GM12878 (cell line): ENCODE measurements at regions not wholly inside any gene's neighbourhood (a gene's known extent, or its start where the extent isn't known, plus 50 kb on each side); places are given as distances from the start of the nearest gene placed in this dataset.

ENCODE experiments used
- ATAC-seq: fragments of 200-7000 bp; cut with Tn5 transposase; 3 replicates; pipeline ENCODE4 v1.9.1; 2020; ENCODE audit warnings: mild to moderate bottlenecking, moderate library complexity
- BruUV-seq: library from RNA; stranded (reverse); fragments of 400-500 nt; replicated peaks from 2 replicates; lab custom pipeline; 2021; lab: Mats Ljungman, UMichigan
- CTCF ChIA-PET: fragments of 300-600 bp; sonication (Branson Sonifier 250); formaldehyde crosslinking; extraction: SDS; loops from one replicate; lab custom pipeline; 2021; ENCODE audit warnings: inconsistent platforms; lab: Yijun Ruan, JAX
- POLR2A ChIA-PET: fragments of 350-600 bp; formaldehyde crosslinking; extraction: SDS; loops from one replicate; lab custom pipeline; 2021; ENCODE audit warnings: inconsistent platforms; lab: Charles Lee
- RAD21 ChIA-PET: fragments of 300-600 bp; sonication (Branson Sonifier 250); formaldehyde crosslinking; loops from one replicate; lab custom pipeline; 2023; ENCODE audit warnings: antibody characterized with exemption; ENCODE audit not compliant: unreplicated experiment; lab: Charles Lee
- SMC1A ChIA-PET: fragments of 300-600 bp; sonication (Branson Sonifier 250); formaldehyde crosslinking; loops from one replicate; lab custom pipeline; 2023; ENCODE audit not compliant: unreplicated experiment, uncharacterized antibody; lab: Charles Lee
- DNase-seq: peaks from one replicate; pipeline ENCODE4 v3.0.0-alpha.2; 2011; ENCODE audit warnings: low read depth, low spot score
- FAIRE-seq: peaks from 3 replicates; lab custom pipeline; 2011; peaks lifted over from hg19 to GRCh38; lab: Jason Lieb, UNC
- H2AFZ ChIP-seq: 2 replicates; pipeline ENCODE4 v1.6.0; 2011; ENCODE audit warnings: low read depth, low read length, control low read depth; ENCODE audit not compliant: control insufficient read depth
- H3K27ac ChIP-seq: 2 replicates; pipeline ENCODE4 v1.5.1; 2011; ENCODE audit warnings: control low read depth; ENCODE audit not compliant: control insufficient read depth, insufficient read depth
- H3K27me3 ChIP-seq, 2 experiments: replicated peaks in 1 of 2; 2 replicates each; pipeline versions ENCODE4 v1.6.0 to v1.6.1; 2011; ENCODE audit warnings: low read length in 1 of 2; ENCODE audit not compliant: control insufficient read depth in 2 of 2, insufficient read depth in 2 of 2
- H3K36me3 ChIP-seq, 2 experiments: 2 replicates each; pipeline ENCODE4 v1.5.1; 2011; ENCODE audit warnings: low read length in 1 of 2; ENCODE audit not compliant: control insufficient read depth in 2 of 2, insufficient read depth in 2 of 2
- H3K4me1 ChIP-seq: 2 replicates; pipeline ENCODE4 v1.6.1; 2011; ENCODE audit warnings: mild to moderate bottlenecking, low read length, moderate library complexity, mixed read lengths; ENCODE audit not compliant: control insufficient read depth, insufficient read depth
- H3K4me2 ChIP-seq: 2 replicates; pipeline ENCODE4 v1.6.0; 2011; ENCODE audit warnings: control low read depth; ENCODE audit not compliant: control insufficient read depth, insufficient read depth
- H3K4me3 ChIP-seq: fragments of 200-600 bp; sonication (generic); 2 replicates; pipeline ENCODE4 v1.5.1; 2016
- H3K79me2 ChIP-seq: 2 replicates; pipeline ENCODE4 v1.6.0; 2011; ENCODE audit warnings: low read length; ENCODE audit not compliant: control insufficient read depth, insufficient read depth
- H3K9ac ChIP-seq: 2 replicates; pipeline ENCODE4 v1.8.0; 2011; ENCODE audit warnings: low read length, control low read depth, mixed read lengths; ENCODE audit not compliant: control insufficient read depth, insufficient read depth
- H3K9me3 ChIP-seq: replicated peaks from 3 replicates; pipeline ENCODE4 v1.5.1; 2011; ENCODE audit warnings: mild to moderate bottlenecking, low read length; ENCODE audit not compliant: control insufficient read depth, insufficient read depth
- H4K20me1 ChIP-seq: 2 replicates; pipeline ENCODE4 v1.6.0; 2011; ENCODE audit not compliant: control insufficient read depth, insufficient read depth
- CBFB ChIP-seq: IDR thresholded peaks from 2 replicates; pipeline ENCODE4 v1.6.1; 2016; ENCODE audit warnings: antibody characterized with exemption, low read depth
- DPF2 ChIP-seq: fragments of 450-650 bp; IDR thresholded peaks from 2 replicates; pipeline ENCODE4 v1.6.1; 2017; ENCODE audit warnings: mild to moderate bottlenecking
- EP300 ChIP-seq, 2 experiments: fragments of 150-350 bp in 1 of 2; IDR thresholded peaks; 2 replicates each; pipeline ENCODE4 v1.6.1; 2011 to 2012; ENCODE audit warnings: low read depth in 2 of 2, low read length in 2 of 2, borderline replicate concordance in 1 of 2, improper control_type of control experiment in 1 of 2, inconsistent platforms in 1 of 2; ENCODE audit not compliant: control insufficient read depth in 1 of 2
- ETV6 ChIP-seq, 2 experiments: fragments of 450-650 bp in 1 of 2; IDR thresholded peaks in 1 of 2; conservative IDR thresholded peaks in 1 of 2; 2 replicates each; pipeline ENCODE4 v1.6.1; 2014; ENCODE audit warnings: antibody characterized with exemption in 1 of 2, borderline replicate concordance in 1 of 2, low read depth in 1 of 2, mild to moderate bottlenecking in 1 of 2, moderate library complexity in 1 of 2
- GATAD2B ChIP-seq: fragments of 450-650 bp; conservative IDR thresholded peaks from 2 replicates; pipeline ENCODE4 v1.6.1; 2017; ENCODE audit warnings: low read depth, mild to moderate bottlenecking, moderate library complexity
- IRF5 ChIP-seq: fragments of 450-650 bp; IDR thresholded peaks from 2 replicates; pipeline ENCODE4 v1.6.1; 2017; ENCODE audit warnings: borderline replicate concordance
- JUND ChIP-seq: IDR thresholded peaks from 2 replicates; pipeline ENCODE4 v1.6.1; 2012; ENCODE audit warnings: low read depth, mild to moderate bottlenecking, low read length, improper control_type of control experiment, moderate library complexity
- KDM1A ChIP-seq: fragments of 200-600 bp; sonication (generic); IDR thresholded peaks from 2 replicates; pipeline ENCODE4 v1.6.1; 2016; ENCODE audit warnings: borderline replicate concordance
- MLLT1 ChIP-seq: fragments of 450-650 bp; IDR thresholded peaks from 2 replicates; pipeline ENCODE4 v1.6.1; 2016; ENCODE audit warnings: mild to moderate bottlenecking
- NBN ChIP-seq: fragments of 450-650 bp; IDR thresholded peaks from 2 replicates; pipeline ENCODE4 v1.6.1; 2016
- PAX8 ChIP-seq: fragments of 450-650 bp; IDR thresholded peaks from 2 replicates; pipeline ENCODE4 v1.6.1; 2017; ENCODE audit warnings: mild to moderate bottlenecking, moderate library complexity
- RB1 ChIP-seq: fragments of 450-650 bp; formaldehyde crosslinking; IDR thresholded peaks from 2 replicates; pipeline ENCODE4 v1.6.1; 2017; ENCODE audit warnings: mild to moderate bottlenecking, borderline replicate concordance
- RELB ChIP-seq: fragments of 450-650 bp; IDR thresholded peaks from 2 replicates; pipeline ENCODE4 v1.6.1; 2017; ENCODE audit warnings: low read depth, mild to moderate bottlenecking, moderate library complexity
- SPI1 ChIP-seq: IDR thresholded peaks from 2 replicates; pipeline ENCODE4 v1.6.1; 2011; ENCODE audit warnings: low read depth, mild to moderate bottlenecking, low read length, moderate library complexity, borderline replicate concordance; ENCODE audit not compliant: insufficient read depth
- STAT3 ChIP-seq: IDR thresholded peaks from 2 replicates; pipeline ENCODE4 v1.6.1; 2011; ENCODE audit warnings: low read depth, low read length, improper control_type of control experiment
- SUPT20H ChIP-seq: IDR thresholded peaks from 2 replicates; pipeline ENCODE4 v1.6.1; 2011; ENCODE audit warnings: low read depth, mild to moderate bottlenecking, low read length, moderate library complexity, borderline replicate concordance; ENCODE audit not compliant: control insufficient read depth
- TCF3 ChIP-seq: IDR thresholded peaks from 2 replicates; pipeline ENCODE4 v1.6.1; 2012; ENCODE audit warnings: low read depth, mild to moderate bottlenecking, low read length, borderline replicate concordance; ENCODE audit not compliant: insufficient read depth
- YY1 ChIP-seq: IDR thresholded peaks from 2 replicates; pipeline ENCODE4 v1.6.1; 2011; ENCODE audit warnings: low read depth, mild to moderate bottlenecking, low read length
- ZNF274 ChIP-seq: IDR thresholded peaks from one replicate; pipeline ENCODE4 v1.8.0; 2011; ENCODE audit not compliant: insufficient read length, insufficient read depth
- WGBS: methylation state at CpG from one replicate; pipeline ENCODE4 v1.1.6; 2016; ENCODE audit warnings: low lambda C conversion rate; ENCODE audit not compliant: insufficient replicate concordance, insufficient coverage; ENCODE audit errors: missing lambda C conversion rate; 5-methylcytosine and 5-hydroxymethylcytosine counted together
- in situ Hi-C: fragments of 300-500 bp; cut with MboI; formaldehyde crosslinking; loops from 9 replicates; pipeline ENCODE4 v1.14.3; 2018; ENCODE audit warnings: mixed read lengths
- intact Hi-C: fragments of 100-400 bp; cut with micrococcal nuclease; formaldehyde crosslinking; loops from one replicate; pipeline ENCODE4 v1.14.2; 2022; ENCODE audit not compliant: unreplicated experiment

GRCh38 chr11:35087648-35088047 is 51.3 kb upstream of the CD44 start:
- no peak for FAIRE-seq
- no TSS peak for BruUV-seq
- intact Hi-C loops = loop anchor here (5.0 kb wide), 1 partner anchor 305 kb away; no protein-coding TSS in a partner anchor
- TF ChIP-seq KDM1A (no peak), MLLT1 (no peak), TCF3 (peak; percentile 96), YY1 (no peak), GATAD2B (no peak), IRF5 (no peak), CBFB (0 out of 2 replicates have a peak, but pooled peaks have one; percentile 25), ZNF274 (no peak), EP300 (IDR thresholded peaks at IDR 0.05; ENCODE audit: borderline replicate concordance in 1 of 2, control insufficient read depth in 1 of 2, low read depth in 2 of 2, low read length in 2 of 2) (no peak), SPI1 (peak; percentile 41; the same call in 1 of the 2 replicates), PAX8 (no peak), RELB (no peak), NBN (no peak), DPF2 (0 out of 2 replicates have a peak, but pooled peaks have one; percentile 22), RB1 (no peak), SUPT20H (no peak), ETV6 (conservative IDR thresholded peaks at IDR 0.05 in 1 of 2, IDR thresholded peaks at IDR 0.05 in 1 of 2; ENCODE audit: borderline replicate concordance in 1 of 2, low read depth in 1 of 2) (peak in 1 of 2 experiments; percentile 61; a peak in 1 of 4 replicates), JUND (no peak), STAT3 (no peak)

More at GRCh38 chr11:35087648-35088047, 51.3 kb upstream of the CD44 start:
- no peaks in the 10 kb centered on the region for H3K27me3 ChIP-seq
- RAD21 ChIA-PET = interaction anchor here (1.0 to 1.4 kb wide), 4 partner anchors 9 to 218 kb away, joined by 3 to 4 read pairs (median 4); no protein-coding TSS in a partner anchor
- H3K9ac ChIP-seq = no peak overlapping the region
- H2AFZ ChIP-seq = peak overlapping the region; percentile 71
- ATAC-seq (no peak), DNase-seq (no peak)
- H3K79me2 ChIP-seq = no peaks in the 10 kb centered on the region
- peaks cover 47% of the 10 kb centered on the region for H3K4me1 ChIP-seq
- H4K20me1 ChIP-seq = no peaks in the 10 kb centered on the region
- no peaks in the 10 kb centered on the region; the same call in 2 of the 3 replicates for H3K9me3 ChIP-seq
- peak overlapping the region; percentile 21 for H3K4me2 ChIP-seq
- SMC1A ChIA-PET = interaction anchor here (0.7 to 2.3 kb wide), 15 partner anchors 9 to 82 kb away, joined by 3 to 7 read pairs (median 4); no protein-coding TSS in a partner anchor
- H3K27ac ChIP-seq = peak overlapping the region; percentile 30; the same call in 1 of the 2 replicates
- POLR2A ChIA-PET = interaction anchor here (1.2 to 1.8 kb wide), 4 partner anchors 24 to 58 kb away, joined by 3 to 8 read pairs (median 4); no protein-coding TSS in a partner anchor
- CTCF ChIA-PET = interaction anchor here (0.6 to 1.5 kb wide), 8 partner anchors 9 to 185 kb away, joined by 3 to 5 read pairs (median 3); no protein-coding TSS in a partner anchor
- H3K36me3 ChIP-seq = no peaks in the 10 kb centered on the region
- 0% methylated on average over 1 of the region's 1 CpG for WGBS
- in situ Hi-C loops = no loop called here
- no peak overlapping the region for H3K4me3 ChIP-seq
